HG03571 (cell line): ENCODE measurements at regions not wholly inside any gene's neighbourhood (a gene's known extent, or its start where the extent isn't known, plus 50 kb on each side); places are given as distances from the start of the nearest gene placed in this dataset.
"Not testable (repeated sequence)": the region's sequence is repeated elsewhere in the genome, so short reads cannot be mapped to it uniquely, and the experiment has no call there.

Experiments used
- ATAC-seq: cut with Tn5 transposase; IDR thresholded peaks from one replicate; pipeline ENCODE4 v1.9.1; 2021; ENCODE audit not compliant: unreplicated experiment

DNA sequence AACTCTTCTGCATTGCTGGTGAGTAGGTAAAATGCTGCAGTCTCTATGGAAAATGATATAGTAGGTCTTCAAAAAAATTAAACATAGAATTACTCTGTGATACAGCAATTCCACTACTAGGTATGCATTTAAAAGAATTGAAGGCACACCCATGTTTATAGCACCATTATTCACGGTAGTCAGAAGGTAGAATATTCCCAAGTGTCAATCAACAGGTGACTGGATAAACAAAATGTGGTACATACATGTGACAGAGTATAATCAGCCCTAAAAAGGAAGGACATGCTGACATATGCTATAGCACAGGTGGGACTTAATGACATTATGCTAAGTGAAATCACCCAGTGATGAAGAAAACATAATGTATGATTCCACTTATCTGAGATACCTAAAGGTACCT is 123.3 kb downstream of the CCER1 start:
- no peak for ATAC-seq

GRCh38 chr12:90829044-90829443 is 125.9 kb downstream of the CCER1 start:
- ATAC-seq = no peak

DNA sequence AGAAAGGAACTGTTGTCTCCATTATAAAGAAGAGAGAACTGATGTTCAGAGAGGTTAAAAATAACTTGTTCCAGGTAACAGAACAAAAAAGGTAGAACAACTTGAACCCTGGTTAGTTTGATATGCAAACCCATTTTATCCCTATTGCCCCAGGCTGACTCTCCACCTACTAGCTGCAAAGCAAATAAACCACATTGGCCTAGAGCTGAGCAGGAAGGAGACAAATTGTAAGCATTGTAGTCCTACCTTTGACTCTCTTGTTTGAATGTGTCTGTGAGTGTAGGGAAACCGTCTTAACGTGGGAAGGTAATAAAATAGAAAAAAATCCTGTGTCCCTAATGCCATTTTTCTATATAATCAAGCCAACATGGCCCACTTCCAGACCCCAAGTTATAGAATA is 126.4 kb downstream of the CCER1 start:
- ATAC-seq = no peak

DNA sequence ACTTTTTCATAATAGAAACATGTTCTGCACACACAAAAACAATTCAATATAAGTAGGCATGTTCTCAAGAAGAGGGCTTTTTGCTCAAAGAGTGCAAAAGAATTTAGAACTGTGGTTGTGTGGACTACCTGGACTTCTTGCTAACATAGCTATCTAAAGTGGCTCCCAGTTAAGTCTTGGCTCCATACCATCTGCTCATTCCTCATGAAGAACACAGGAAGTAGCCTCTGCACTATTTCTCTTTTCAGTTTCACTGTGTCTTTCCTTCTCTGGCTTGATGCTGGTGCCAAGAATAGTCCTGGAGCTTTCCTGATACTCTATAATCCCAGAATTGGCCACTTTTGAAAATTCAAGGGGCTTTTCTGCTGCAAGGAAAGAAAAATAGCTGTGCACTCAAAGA is 127.4 kb downstream of the CCER1 start:
- no peak for ATAC-seq

DNA sequence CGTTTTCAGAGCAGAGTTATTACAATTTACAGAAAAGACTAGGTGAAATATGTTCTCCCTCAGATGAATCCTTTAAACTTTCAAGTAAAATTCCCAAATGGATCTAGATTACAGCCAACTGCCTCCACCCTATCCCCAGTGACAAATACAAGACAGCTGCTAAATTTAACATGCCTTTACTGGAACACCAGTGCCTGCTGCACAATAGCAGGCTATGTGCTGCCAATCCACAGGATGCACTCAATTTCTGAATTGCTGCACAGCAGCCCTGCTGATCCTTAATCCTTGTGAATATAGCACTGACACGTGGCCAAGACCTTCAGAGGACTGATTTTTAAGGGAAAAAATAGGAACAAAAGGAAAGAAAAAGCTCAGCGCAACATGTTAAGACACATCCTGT is 128.9 kb downstream of the CCER1 start:
- no peak for ATAC-seq

DNA sequence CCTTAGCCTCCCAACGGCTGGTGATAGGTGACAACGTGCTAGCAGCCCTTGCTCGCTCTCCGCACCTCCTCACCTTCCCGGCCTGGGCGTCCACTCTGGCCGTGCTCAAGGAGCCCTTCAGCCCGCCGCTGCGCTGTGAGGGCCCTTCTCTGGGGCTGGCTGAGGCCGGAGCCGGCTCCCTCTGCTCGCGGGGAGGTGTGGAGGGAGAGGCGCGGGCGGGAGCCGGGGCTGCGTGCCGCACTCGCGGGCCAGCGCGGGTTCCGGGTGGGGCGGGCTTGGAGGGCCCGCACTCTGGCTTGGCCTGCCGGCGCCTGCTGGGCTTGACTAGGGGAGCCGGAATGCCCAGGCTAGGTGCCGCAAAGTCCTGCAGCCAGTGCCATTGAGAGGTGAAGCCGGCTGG is 131.1 kb downstream of the CCER1 start:
- no peak for ATAC-seq

DNA sequence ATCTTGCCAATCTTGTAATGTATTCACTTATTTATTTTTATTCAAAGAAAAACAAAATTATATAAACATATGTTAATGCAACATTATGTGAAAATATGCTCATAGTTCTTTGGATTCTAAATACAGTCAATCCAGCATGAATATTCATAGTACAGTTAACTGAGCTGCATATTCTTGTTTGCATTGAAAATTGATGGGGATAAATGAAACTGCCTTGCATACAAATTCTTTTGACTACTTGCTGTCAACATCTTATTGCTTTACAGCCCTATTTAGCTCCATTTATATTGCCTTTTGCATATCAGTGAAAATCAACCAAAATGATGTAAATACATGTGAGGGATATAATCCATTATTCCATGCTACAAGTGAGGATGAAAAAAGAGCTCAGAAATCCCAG is 135.3 kb downstream of the CCER1 start:
- no peak for ATAC-seq

DNA sequence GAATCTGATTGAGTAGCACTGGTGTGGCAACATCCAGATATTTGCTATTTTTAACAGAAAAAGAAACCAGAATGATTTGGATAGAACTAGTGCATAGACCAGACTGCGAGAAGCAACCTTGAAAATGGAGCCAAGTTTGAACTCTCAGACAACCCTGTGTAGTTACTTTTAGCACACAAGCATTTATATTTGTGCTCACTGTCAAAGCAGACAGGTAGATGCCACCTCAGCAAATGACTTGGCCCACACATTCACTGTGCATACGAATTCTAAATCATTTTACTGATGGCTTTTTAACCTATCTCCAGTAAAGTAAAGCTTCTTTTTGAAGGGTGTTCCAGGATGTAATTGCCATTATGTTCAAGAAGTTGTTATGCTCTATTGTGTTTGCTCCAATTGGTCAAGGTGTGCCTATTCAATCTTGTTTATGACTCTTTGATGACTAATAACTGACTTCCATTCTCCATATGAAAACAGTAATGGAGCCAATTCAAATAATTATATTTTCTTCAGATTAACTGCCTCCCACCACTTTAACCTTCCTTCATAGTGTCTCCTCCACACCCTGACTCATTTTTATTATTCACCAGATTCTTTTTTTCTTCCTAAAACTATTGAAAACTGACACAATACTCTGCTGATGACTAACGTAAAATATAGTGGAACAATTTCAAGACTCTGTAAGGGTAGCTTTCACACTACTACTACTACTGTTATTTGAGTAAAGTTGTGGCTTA is 138.5 kb downstream of the CCER1 start:
- no peak for ATAC-seq

DNA sequence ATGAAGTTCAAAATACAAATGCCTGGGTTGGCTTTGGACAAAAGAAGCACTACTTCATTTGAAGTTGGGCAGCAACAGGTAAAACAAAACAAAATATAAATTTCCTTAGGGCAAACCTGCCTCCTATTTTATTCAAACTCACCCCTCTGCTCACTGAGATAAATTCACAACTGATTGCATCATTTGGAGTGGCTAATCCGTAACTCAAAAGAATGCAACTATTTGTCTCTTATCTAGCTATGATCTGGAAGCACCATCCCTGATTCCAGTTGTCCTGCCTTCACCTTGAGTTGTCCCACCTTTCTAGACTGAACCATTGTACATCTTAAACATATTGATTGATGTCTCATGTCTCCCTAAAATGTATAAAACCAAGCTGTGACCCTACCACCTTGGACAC is 145.0 kb downstream of the CCER1 start:
- ATAC-seq = no peak

- ATAC-seq = no peak
Observed at GRCh38 chr12:90808568-90808967, 146.4 kb downstream of the CCER1 start.

DNA sequence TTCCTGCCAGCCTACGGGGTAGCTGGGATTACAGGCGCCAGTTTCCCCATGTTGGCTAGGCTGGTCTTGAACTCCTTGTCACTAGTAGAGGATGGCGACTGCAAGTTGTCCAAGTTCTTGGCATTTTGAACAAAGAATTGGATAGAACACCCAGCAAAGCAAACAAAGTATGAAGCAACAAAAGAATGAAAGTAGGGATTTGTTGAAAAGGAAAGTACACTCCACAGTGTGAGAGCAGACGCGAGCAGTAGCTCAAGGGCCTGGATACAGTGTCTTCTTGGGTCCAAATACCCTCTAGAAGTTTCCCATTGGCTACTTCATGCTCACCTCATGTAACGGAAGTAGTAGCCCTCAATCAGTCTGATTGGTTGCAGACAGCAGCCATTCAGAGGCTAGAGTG is 152.2 kb downstream of the CCER1 start:
- ATAC-seq = no peak

DNA sequence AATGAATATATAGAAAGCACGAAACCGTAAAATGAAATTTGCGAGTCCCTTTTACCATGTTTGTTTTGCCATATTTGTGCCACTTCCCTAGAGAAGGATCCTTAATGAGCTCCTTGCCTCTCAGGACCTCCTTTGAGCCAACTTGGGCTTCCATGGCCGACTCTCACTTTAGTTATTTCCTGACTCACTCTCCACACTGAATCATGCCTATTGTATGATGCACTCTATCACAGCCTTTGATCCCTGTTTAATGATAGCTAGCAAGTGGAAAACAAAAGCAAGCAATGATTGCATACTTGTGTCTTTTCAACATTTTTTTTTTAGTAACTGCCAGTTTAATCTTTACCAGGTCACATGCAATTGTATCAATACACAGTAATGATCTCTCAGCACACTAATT is 153.2 kb downstream of the CCER1 start:
- no peak for ATAC-seq

DNA sequence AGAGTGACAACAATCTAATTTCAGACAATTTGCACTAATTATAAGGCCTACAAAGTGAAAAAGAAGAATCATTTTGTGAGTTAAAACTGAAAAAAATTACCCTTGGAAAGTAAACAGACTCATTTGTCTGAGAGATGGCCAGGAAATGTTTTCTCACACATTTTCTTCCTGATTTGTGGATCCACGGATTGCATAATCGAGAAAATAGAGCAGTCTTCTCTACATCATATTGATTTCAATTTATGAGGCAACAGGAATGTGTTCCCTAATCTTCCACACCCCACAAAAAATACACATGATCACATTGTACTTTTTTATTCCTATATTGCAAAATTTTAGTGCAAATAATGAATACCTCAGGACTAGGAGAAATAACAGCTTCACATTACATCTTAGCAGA is 160.8 kb downstream of the CCER1 start:
- ATAC-seq = no peak

GRCh38 chr12:90792718-90793117 is 162.3 kb downstream of the CCER1 start:
- ATAC-seq = not testable (repeated sequence)

DNA sequence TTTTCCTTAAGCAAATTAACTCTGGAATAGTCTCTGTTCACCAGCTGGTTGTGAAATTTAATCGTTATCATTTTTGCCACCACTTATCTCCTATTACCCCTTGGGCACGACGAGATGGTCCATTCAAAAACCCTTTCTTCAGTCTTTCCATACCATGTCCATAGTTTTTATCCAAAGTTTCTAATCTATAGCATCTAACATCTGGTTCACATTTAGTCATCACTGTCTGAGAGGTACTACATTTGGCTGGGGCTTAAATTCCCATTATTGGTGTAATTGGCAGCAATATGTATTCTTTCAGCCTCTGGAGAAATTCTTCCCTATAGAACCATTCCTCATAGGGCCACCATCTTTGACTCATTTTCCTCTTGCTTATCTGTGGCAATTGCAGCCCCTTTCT is 163.5 kb downstream of the CCER1 start:
- ATAC-seq = no peak

DNA sequence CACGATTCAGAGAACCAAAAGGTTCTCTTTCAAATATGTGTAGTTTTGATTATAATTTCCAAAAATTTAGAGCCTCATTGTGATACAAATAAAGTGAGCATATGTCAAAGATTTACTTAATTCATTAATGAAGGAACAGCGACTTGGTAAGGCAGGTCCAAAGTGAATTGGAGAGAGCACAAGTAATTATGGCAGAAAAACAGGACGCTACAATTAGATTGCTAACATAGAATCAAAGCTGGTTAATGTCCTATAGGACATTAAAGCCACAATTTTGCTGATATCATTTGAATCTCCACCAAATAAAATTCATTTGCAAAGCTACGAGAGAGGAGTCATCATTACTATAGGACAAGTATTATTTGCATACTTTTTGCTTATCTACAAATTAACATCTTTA is 164.2 kb downstream of the CCER1 start:
- no peak for ATAC-seq

DNA sequence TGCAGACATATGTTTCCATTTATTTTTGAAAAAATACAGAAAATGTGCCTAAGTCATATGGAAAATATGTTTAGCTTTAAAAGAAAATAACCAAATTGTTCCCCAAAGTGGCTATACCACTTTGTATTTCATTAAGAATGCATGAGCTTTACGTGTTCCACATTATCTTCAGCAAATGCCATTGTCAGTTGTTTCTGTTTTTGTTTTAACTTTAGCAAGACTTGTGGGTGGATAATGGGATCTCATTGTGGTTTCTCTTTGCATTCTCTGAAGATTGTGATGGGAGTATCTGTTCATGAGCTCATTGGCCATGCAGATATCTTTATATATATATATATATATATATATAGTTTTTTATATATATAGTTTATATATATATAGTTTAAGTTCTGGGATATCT is 181.5 kb downstream of the CCER1 start:
- no peak for ATAC-seq

GRCh38 chr12:90770861-90771260 is 184.1 kb downstream of the CCER1 start:
- no peak for ATAC-seq

- ATAC-seq = no peak
Observed at GRCh38 chr12:90757957-90758356, 197.0 kb downstream of the CCER1 start.

DNA sequence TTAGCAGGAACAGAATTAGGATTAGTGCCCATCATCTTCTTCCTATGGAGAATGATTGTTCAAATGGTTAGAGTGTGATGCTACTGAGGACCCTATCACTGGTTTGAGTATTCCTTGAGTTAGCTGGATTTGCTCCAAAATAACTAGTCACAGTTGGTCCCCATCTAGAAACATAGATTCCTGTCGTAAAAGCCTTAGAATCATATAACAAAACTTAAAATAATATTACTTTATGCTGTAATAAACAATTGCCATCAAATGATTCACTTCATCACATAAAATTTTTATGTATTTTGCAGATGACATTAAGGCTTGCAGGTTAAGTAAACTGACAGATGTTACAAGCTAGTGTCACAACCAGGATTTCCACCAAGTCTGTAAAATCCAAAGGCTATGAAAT is 209.8 kb downstream of the CCER1 start:
- ATAC-seq = no peak

- no peak for ATAC-seq
Observed at GRCh38 chr12:90741611-90742010, 213.4 kb downstream of the CCER1 start.

DNA sequence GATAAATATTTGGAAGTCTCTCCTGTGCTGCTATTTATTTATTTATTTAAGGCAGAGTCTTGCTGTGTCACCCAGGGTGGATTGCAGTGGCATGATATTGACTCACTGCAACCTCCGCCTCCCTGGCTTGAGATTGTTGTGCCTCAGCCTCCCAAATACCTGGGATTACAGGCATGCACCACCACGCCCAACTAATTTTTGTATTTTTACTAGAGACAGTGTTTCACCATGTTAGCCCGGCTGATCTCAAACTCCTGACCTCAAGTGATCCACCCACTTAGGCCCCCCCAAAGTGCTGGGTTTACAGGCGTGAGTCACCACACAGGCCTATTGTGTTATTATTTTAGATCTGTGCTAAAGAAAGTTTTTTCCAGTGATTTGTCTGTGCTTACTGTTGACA is 225.2 kb downstream of the CCER1 start:
- no peak for ATAC-seq

DNA sequence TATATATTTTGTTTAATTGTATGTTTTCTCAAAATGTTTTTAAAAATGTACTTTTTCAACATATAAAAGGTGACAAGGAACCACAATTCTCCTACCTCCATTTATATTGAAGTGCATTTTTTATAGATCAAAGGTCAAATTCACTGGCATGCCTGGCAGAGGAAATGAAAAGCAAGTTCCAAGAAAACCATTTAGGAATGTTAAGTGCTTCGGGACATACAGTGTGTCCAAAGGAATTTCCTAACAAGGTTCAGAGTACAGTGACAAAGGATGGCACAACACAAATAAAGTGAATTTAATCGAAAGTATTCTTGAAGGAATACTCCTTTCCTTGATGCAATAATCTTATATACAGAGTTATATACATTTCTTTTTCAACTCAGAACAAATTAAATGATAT is 242.3 kb downstream of the CCER1 start:
- no peak for ATAC-seq
